WTC11 (cell line): ENCODE measurements at regions not wholly inside any gene's neighbourhood (a gene's known extent, or its start where the extent isn't known, plus 50 kb on each side); places are given as distances from the start of the nearest gene placed in this dataset.
A peak's percentile ranks its signal among the peaks of the same experiment; 100 is the strongest.

Experiments used
- ATAC-seq: fragments of 200-7000 bp; cut with Tn5 transposase; 2 replicates; pipeline ENCODE4 v1.10.0; 2021; ENCODE audit warnings: mild to moderate bottlenecking, moderate library complexity
- CTCF ChIA-PET: fragments of 300-600 bp; sonication (Branson Sonifier 250); formaldehyde crosslinking; loops from one replicate; lab custom pipeline; 2021; ENCODE audit warnings: antibody characterized with exemption; lab: Charles Lee
- POLR2A ChIA-PET: fragments of 350-600 bp; sonication (Branson Sonifier 250); formaldehyde crosslinking; loops from one replicate; lab custom pipeline; 2021; ENCODE audit warnings: antibody characterized with exemption; lab: Charles Lee
- DNase-seq: peaks from one replicate; pipeline ENCODE4 v3.0.0; 2021; ENCODE audit warnings: low spot score
- H3K27ac Mint-ChIP-seq: 2 replicates; pipeline ENCODE4 v1.8.0; 2021; ENCODE audit warnings: mixed read lengths
- H3K27me3 Mint-ChIP-seq: 2 replicates; pipeline ENCODE4 v1.8.0; 2021; ENCODE audit warnings: low read depth, mild to moderate bottlenecking, moderate library complexity, mixed read lengths
- H3K36me3 Mint-ChIP-seq: 2 replicates; pipeline ENCODE4 v1.8.0; 2021; ENCODE audit warnings: mixed read lengths
- H3K4me1 Mint-ChIP-seq: 2 replicates; pipeline ENCODE4 v1.8.0; 2022; ENCODE audit warnings: mixed read lengths
- H3K4me3 Mint-ChIP-seq: 2 replicates; pipeline ENCODE4 v1.8.0; 2021; ENCODE audit warnings: mild to moderate bottlenecking, moderate library complexity, mixed read lengths
- H3K9me3 Mint-ChIP-seq: 2 replicates; pipeline ENCODE4 v1.8.0; 2021; ENCODE audit warnings: mixed read lengths
- CBFB ChIP-seq: sonication (generic); formaldehyde crosslinking; IDR thresholded peaks from 2 replicates; pipeline ENCODE4 v1.8.1; 2022; ENCODE audit warnings: mild to moderate bottlenecking, low read depth, missing genetic modification reagents
- GRHL2 ChIP-seq: fragments of 250-450 bp; sonication (Bioruptor Pico); IDR thresholded peaks from 2 replicates; pipeline ENCODE4 v1.8.0; 2022; ENCODE audit warnings: mild to moderate bottlenecking, moderate library complexity; ENCODE audit not compliant: insufficient replicate concordance, severe bottlenecking
- NR1H2 ChIP-seq: sonication (generic); formaldehyde crosslinking; IDR thresholded peaks from 2 replicates; pipeline ENCODE4 v1.9.0; 2021; ENCODE audit warnings: mild to moderate bottlenecking, moderate library complexity, missing genetic modification reagents
- NR2C2 ChIP-seq: sonication (generic); formaldehyde crosslinking; IDR thresholded peaks from 2 replicates; pipeline ENCODE4 v1.8.0; 2022; ENCODE audit warnings: mild to moderate bottlenecking, missing genetic modification reagents
- SOX15 ChIP-seq: fragments of 250-450 bp; sonication (Bioruptor Pico); IDR thresholded peaks from 2 replicates; pipeline ENCODE4 v1.9.0; 2021; ENCODE audit warnings: mild to moderate bottlenecking
- STAT6 ChIP-seq: sonication (generic); formaldehyde crosslinking; conservative IDR thresholded peaks from 2 replicates; pipeline ENCODE4 v1.8.1; 2023; ENCODE audit warnings: mild to moderate bottlenecking, low read depth, missing genetic modification reagents, moderate library complexity
- TP53 ChIP-seq: sonication (generic); formaldehyde crosslinking; IDR thresholded peaks from 2 replicates; pipeline ENCODE4 v1.8.1; 2023; ENCODE audit warnings: mild to moderate bottlenecking, missing genetic modification reagents
- USF1 ChIP-seq: sonication (generic); formaldehyde crosslinking; IDR thresholded peaks from 2 replicates; pipeline ENCODE4 v1.8.0; 2022; ENCODE audit warnings: mild to moderate bottlenecking, missing genetic modification reagents
- ZBTB21 ChIP-seq: sonication (generic); formaldehyde crosslinking; IDR thresholded peaks from 2 replicates; pipeline ENCODE4 v1.8.1; 2023; ENCODE audit warnings: mild to moderate bottlenecking, missing genetic modification reagents, borderline replicate concordance
- ZNF219 ChIP-seq: sonication (generic); formaldehyde crosslinking; IDR thresholded peaks from 2 replicates; pipeline ENCODE4 v1.8.0; 2023; ENCODE audit warnings: missing genetic modification reagents, mild to moderate bottlenecking, borderline replicate concordance
- ZNF317 ChIP-seq: sonication (generic); formaldehyde crosslinking; IDR thresholded peaks from 2 replicates; pipeline ENCODE4 v1.8.1; 2023; ENCODE audit warnings: low read depth, mild to moderate bottlenecking, moderate library complexity, missing genetic modification reagents, borderline replicate concordance
- ZNF396 ChIP-seq: fragments of 250-450 bp; sonication (Bioruptor Pico); IDR thresholded peaks from 2 replicates; pipeline ENCODE4 v1.8.0; 2021; ENCODE audit warnings: mild to moderate bottlenecking, moderate library complexity, borderline replicate concordance
- ZNF416 ChIP-seq: fragments of 250-450 bp; sonication (Bioruptor Pico); IDR thresholded peaks from 2 replicates; pipeline ENCODE4 v1.9.0; 2021; ENCODE audit warnings: mild to moderate bottlenecking, inconsistent platforms
- ZNF532 ChIP-seq: fragments of 250-450 bp; sonication (Bioruptor Pico); IDR thresholded peaks from 2 replicates; pipeline ENCODE4 v1.9.0; 2021; ENCODE audit warnings: mild to moderate bottlenecking, borderline replicate concordance
- TF ChIP-seq, protein P1 (sequence below): sonication (generic); formaldehyde crosslinking; conservative IDR thresholded peaks from 2 replicates; pipeline ENCODE4 v1.8.1; 2022; ENCODE audit warnings: mild to moderate bottlenecking, missing genetic modification reagents
- TF ChIP-seq, protein P2 (sequence below): sonication (generic); formaldehyde crosslinking; IDR thresholded peaks from 2 replicates; pipeline ENCODE4 v1.8.1; 2023; ENCODE audit warnings: mild to moderate bottlenecking, missing genetic modification reagents, moderate library complexity

DNA sequence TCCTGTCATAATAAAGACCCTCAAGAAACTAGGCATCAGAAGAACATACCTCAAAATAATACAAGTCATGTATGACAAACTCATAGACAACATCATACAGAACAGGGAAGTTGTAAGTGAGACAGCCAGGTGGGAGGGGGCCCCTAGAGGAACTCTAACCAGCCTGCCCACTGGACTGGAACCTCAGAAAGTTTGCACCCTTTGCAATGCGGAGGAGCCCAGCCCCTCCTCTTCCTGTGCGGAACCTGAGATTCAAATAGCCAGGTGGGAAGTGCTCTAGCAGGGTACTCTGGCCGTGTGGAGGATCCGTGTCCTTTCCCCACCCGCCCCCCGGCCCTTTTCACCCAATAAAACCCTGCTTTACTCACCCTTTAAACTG, 387.0 kb upstream of the CBLB start:
- Mint-ChIP-seq H3K4me1 (peaks cover 14% of the 10 kb centered on the region), H3K27me3 (no peaks in the 10 kb centered on the region), H3K27ac (no peak overlapping the region), H3K4me3 (peak overlapping the region; percentile 53; the same call in 1 of the 2 replicates), H3K36me3 (peaks cover 13% of the 10 kb centered on the region), H3K9me3 (peaks cover 19% of the 10 kb centered on the region)
- CTCF ChIA-PET: no interaction called here
- DNase-seq: no peak
- ATAC-seq: peak; percentile 57
- POLR2A ChIA-PET: no interaction called here
- no peak for TF ChIP-seq ZNF219 (CRISPR knock-in tag)
- no peak for TF ChIP-seq CBFB
- TF ChIP-seq STAT6: no peak
- TF ChIP-seq ZNF396 (CRISPR knock-in tag): no peak
- TF ChIP-seq ZBTB21 (CRISPR knock-in tag): no peak
- TF ChIP-seq, protein P1, sequence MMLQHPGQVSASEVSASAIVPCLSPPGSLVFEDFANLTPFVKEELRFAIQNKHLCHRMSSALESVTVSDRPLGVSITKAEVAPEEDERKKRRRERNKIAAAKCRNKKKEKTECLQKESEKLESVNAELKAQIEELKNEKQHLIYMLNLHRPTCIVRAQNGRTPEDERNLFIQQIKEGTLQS (CRISPR knock-in tag): no peak
- TF ChIP-seq NR2C2 (CRISPR knock-in tag): no peak
- TF ChIP-seq TP53 (CRISPR knock-in tag): no peak
- no peak for TF ChIP-seq SOX15 (CRISPR knock-in tag)
- no peak for TF ChIP-seq ZNF416 (CRISPR knock-in tag)
- TF ChIP-seq USF1 (CRISPR knock-in tag): no peak

GRCh38 chr3:106256249-106256957, 387.6 kb upstream of the CBLB start:
- Mint-ChIP-seq H3K4me3 (peak overlapping the region; percentile 53), H3K4me1 (peaks cover 14% of the 10 kb centered on the region), H3K27ac (no peak overlapping the region), H3K9me3 (peaks cover 14% of the 10 kb centered on the region), H3K27me3 (no peaks in the 10 kb centered on the region), H3K36me3 (peaks cover 8% of the 10 kb centered on the region)
- TF ChIP-seq GRHL2: no peak
- no peak for TF ChIP-seq ZNF532
- TF ChIP-seq ZNF416 (CRISPR knock-in tag): no peak
- TF ChIP-seq, protein P2, sequence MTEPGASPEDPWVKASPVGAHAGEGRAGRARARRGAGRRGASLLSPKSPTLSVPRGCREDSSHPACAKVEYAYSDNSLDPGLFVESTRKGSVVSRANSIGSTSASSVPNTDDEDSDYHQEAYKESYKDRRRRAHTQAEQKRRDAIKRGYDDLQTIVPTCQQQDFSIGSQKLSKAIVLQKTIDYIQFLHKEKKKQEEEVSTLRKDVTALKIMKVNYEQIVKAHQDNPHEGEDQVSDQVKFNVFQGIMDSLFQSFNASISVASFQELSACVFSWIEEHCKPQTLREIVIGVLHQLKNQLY (CRISPR knock-in tag): no peak
- no peak for TF ChIP-seq NR1H2 (CRISPR knock-in tag)
- TF ChIP-seq ZNF317 (CRISPR knock-in tag): no peak
- TF ChIP-seq ZNF396 (CRISPR knock-in tag): no peak
- ATAC-seq (peak; percentile 80), DNase-seq (peak; percentile 15)
- ChIA-PET POLR2A (no interaction called here), CTCF (no interaction called here)
